ENCODE measurements at regions not wholly inside any gene's neighbourhood (a gene's known extent, or its start where the extent isn't known, plus 50 kb on each side); places are given as distances from the start of the nearest gene placed in this dataset.

DNA sequence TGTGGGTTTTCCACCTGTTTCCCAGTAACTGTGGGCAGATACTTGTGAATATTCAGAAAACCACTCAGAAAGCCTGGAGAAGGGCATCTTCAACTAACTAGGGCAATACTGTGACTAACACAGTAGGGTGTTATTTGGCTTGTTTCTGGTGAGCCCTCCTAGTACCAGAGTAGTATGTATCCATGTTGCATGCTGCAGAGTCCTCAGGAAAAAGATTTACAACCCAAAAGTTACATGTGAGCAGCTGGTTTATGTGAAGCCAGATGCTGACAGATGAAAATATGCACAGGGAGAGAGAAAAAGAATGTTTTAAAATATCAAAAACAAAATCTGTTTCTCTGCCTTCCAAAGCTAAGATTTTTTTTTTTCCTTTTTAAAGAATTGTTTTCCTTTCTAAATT is 333.2 kb upstream of the UBE2E3 start:
- no peak for TF ChIP-seq POLR2A (IDR thresholded peaks at IDR 0.05)
- TF ChIP-seq, protein P1, sequence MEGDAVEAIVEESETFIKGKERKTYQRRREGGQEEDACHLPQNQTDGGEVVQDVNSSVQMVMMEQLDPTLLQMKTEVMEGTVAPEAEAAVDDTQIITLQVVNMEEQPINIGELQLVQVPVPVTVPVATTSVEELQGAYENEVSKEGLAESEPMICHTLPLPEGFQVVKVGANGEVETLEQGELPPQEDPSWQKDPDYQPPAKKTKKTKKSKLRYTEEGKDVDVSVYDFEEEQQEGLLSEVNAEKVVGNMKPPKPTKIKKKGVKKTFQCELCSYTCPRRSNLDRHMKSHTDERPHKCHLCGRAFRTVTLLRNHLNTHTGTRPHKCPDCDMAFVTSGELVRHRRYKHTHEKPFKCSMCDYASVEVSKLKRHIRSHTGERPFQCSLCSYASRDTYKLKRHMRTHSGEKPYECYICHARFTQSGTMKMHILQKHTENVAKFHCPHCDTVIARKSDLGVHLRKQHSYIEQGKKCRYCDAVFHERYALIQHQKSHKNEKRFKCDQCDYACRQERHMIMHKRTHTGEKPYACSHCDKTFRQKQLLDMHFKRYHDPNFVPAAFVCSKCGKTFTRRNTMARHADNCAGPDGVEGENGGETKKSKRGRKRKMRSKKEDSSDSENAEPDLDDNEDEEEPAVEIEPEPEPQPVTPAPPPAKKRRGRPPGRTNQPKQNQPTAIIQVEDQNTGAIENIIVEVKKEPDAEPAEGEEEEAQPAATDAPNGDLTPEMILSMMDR (IDR thresholded peaks at IDR 0.05) = no peak
